ENCODE measurements at regions not wholly inside any gene's neighbourhood (a gene's known extent, or its start where the extent isn't known, plus 50 kb on each side); places are given as distances from the start of the nearest gene placed in this dataset.

- TF ChIP-seq FOXP2 (optimal IDR thresholded peaks at IDR 0.05; ENCODE audit: borderline replicate concordance, extremely low read depth, extremely low read length, insufficient read depth) (no peak), POLR2AphosphoS5 (IDR thresholded peaks at IDR 0.05; ENCODE audit: low read depth, low read length) (no peak), TAF1 (IDR thresholded peaks at IDR 0.05; ENCODE audit: borderline replicate concordance, insufficient read depth, low read length) (no peak), SIN3A (IDR thresholded peaks at IDR 0.05; ENCODE audit: borderline replicate concordance, insufficient read depth, low read length) (no peak), REST (IDR thresholded peaks at IDR 0.05; ENCODE audit: insufficient read depth in 1 of 2, low read depth in 2 of 2, low read length in 2 of 2) (no peak)
Measured at GRCh38 chr13:80035096-80035495, 305.8 kb downstream of the SPRY2 start.

- TF ChIP-seq TAF1 (IDR thresholded peaks at IDR 0.05; ENCODE audit: borderline replicate concordance, insufficient read depth, low read length): no peak
- TF ChIP-seq POLR2AphosphoS5 (IDR thresholded peaks at IDR 0.05; ENCODE audit: low read depth, low read length): no peak
- TF ChIP-seq REST (IDR thresholded peaks at IDR 0.05; ENCODE audit: insufficient read depth in 1 of 2, low read depth in 2 of 2, low read length in 2 of 2): no peak
- no peak for TF ChIP-seq SIN3A (IDR thresholded peaks at IDR 0.05; ENCODE audit: borderline replicate concordance, insufficient read depth, low read length)
- no peak for TF ChIP-seq FOXP2 (optimal IDR thresholded peaks at IDR 0.05; ENCODE audit: borderline replicate concordance, extremely low read depth, extremely low read length, insufficient read depth)
Measured at GRCh38 chr13:80033951-80034350, 307.0 kb downstream of the SPRY2 start.

- no peak for TF ChIP-seq FOXP2 (optimal IDR thresholded peaks at IDR 0.05; ENCODE audit: borderline replicate concordance, extremely low read depth, extremely low read length, insufficient read depth)
- no peak for TF ChIP-seq POLR2AphosphoS5 (IDR thresholded peaks at IDR 0.05; ENCODE audit: low read depth, low read length)
- no peak for TF ChIP-seq REST (IDR thresholded peaks at IDR 0.05; ENCODE audit: insufficient read depth in 1 of 2, low read depth in 2 of 2, low read length in 2 of 2)
- no peak for TF ChIP-seq SIN3A (IDR thresholded peaks at IDR 0.05; ENCODE audit: borderline replicate concordance, insufficient read depth, low read length)
Measured at GRCh38 chr13:80033286-80033685, 307.6 kb downstream of the SPRY2 start.

- TF ChIP-seq SIN3A (IDR thresholded peaks at IDR 0.05; ENCODE audit: borderline replicate concordance, insufficient read depth, low read length) (no peak), FOXP2 (optimal IDR thresholded peaks at IDR 0.05; ENCODE audit: borderline replicate concordance, extremely low read depth, extremely low read length, insufficient read depth) (no peak), REST (IDR thresholded peaks at IDR 0.05; ENCODE audit: insufficient read depth in 1 of 2, low read depth in 2 of 2, low read length in 2 of 2) (no peak), POLR2AphosphoS5 (IDR thresholded peaks at IDR 0.05; ENCODE audit: low read depth, low read length) (no peak), TAF1 (IDR thresholded peaks at IDR 0.05; ENCODE audit: borderline replicate concordance, insufficient read depth, low read length) (no peak)
Measured at GRCh38 chr13:80030491-80030890, 310.4 kb downstream of the SPRY2 start.

GRCh38 chr13:80029170-80029569, 311.8 kb downstream of the SPRY2 start:
- no peak for TF ChIP-seq FOXP2 (optimal IDR thresholded peaks at IDR 0.05; ENCODE audit: borderline replicate concordance, extremely low read depth, extremely low read length, insufficient read depth)
- TF ChIP-seq REST (IDR thresholded peaks at IDR 0.05; ENCODE audit: insufficient read depth in 1 of 2, low read depth in 2 of 2, low read length in 2 of 2): no peak
- no peak for TF ChIP-seq POLR2AphosphoS5 (IDR thresholded peaks at IDR 0.05; ENCODE audit: low read depth, low read length)
- TF ChIP-seq TAF1 (IDR thresholded peaks at IDR 0.05; ENCODE audit: borderline replicate concordance, insufficient read depth, low read length): no peak
- no peak for TF ChIP-seq SIN3A (IDR thresholded peaks at IDR 0.05; ENCODE audit: borderline replicate concordance, insufficient read depth, low read length)

Data from PFSK-1 (cell line).